ENCODE measurements at regions not wholly inside any gene's neighbourhood (a gene's known extent, or its start where the extent isn't known, plus 50 kb on each side); places are given as distances from the start of the nearest gene placed in this dataset.

GRCh38 chr1:5578690-5579089 lies 413.5 kb downstream of the NPHP4 start:
- Histone ChIP-seq H3K4me1 (ENCODE audit: insufficient read depth, low read length) (no peaks in the 10 kb centered on the region), H2AFZ (ENCODE audit: low read depth, low read length) (no peak overlapping the region), H3K36me3 (ENCODE audit: insufficient read depth, low read length) (no peaks in the 10 kb centered on the region), H4K20me1 (ENCODE audit: insufficient read depth, low read length) (no peaks in the 10 kb centered on the region), H3K4me3 (ENCODE audit: low read depth in 1 of 2, low read length in 2 of 2) (no peak overlapping the region), H3K79me2 (ENCODE audit: insufficient read depth, low read length) (no peaks in the 10 kb centered on the region), H3K27me3 (ENCODE audit: insufficient read depth, low read length, poor library complexity) (no peaks in the 10 kb centered on the region), H3K9me3 (ENCODE audit: insufficient read depth, low read length, severe bottlenecking) (no peaks in the 10 kb centered on the region), H3K27ac (ENCODE audit: low read length) (no peak overlapping the region), H3K4me2 (ENCODE audit: insufficient read depth, low read length) (no peak overlapping the region), H3K9ac (ENCODE audit: low read depth, low read length) (no peak overlapping the region)
- ATAC-seq (ENCODE audit: insufficient read depth, low read depth) (no peak), DNase-seq (no peak)
- no peak for TF ChIP-seq EZH2 (IDR thresholded peaks at IDR 0.05; ENCODE audit: borderline replicate concordance, low read depth, low read length, severe bottlenecking)
- no peak for TF ChIP-seq CTCF (IDR thresholded peaks at IDR 0.05; ENCODE audit: borderline replicate concordance, extremely low read depth, low read length, poor library complexity, severe bottlenecking)

GRCh38 chr1:5577255-5578040 lies 414.8 kb downstream of the NPHP4 start:
- DNase-seq (no peak), ATAC-seq (ENCODE audit: insufficient read depth, low read depth) (no peak)
- no peaks in the 10 kb centered on the region for H3K9me3 ChIP-seq (ENCODE audit: insufficient read depth, low read length, severe bottlenecking)
- no peaks in the 10 kb centered on the region for H3K4me1 ChIP-seq (ENCODE audit: insufficient read depth, low read length)
- no peak overlapping the region for H3K4me2 ChIP-seq (ENCODE audit: insufficient read depth, low read length)
- no peak overlapping the region for H3K9ac ChIP-seq (ENCODE audit: low read depth, low read length)
- H3K27ac ChIP-seq (ENCODE audit: low read length), result no peak overlapping the region
- H2AFZ ChIP-seq (ENCODE audit: low read depth, low read length), result no peak overlapping the region
- TF ChIP-seq CTCF (IDR thresholded peaks at IDR 0.05; ENCODE audit: borderline replicate concordance, extremely low read depth, low read length, poor library complexity, severe bottlenecking) (no peak), EZH2 (IDR thresholded peaks at IDR 0.05; ENCODE audit: borderline replicate concordance, low read depth, low read length, severe bottlenecking) (no peak)
- no peaks in the 10 kb centered on the region for H3K27me3 ChIP-seq (ENCODE audit: insufficient read depth, low read length, poor library complexity)
- no peaks in the 10 kb centered on the region for H4K20me1 ChIP-seq (ENCODE audit: insufficient read depth, low read length)
- H3K36me3 ChIP-seq (ENCODE audit: insufficient read depth, low read length), result no peaks in the 10 kb centered on the region
- H3K4me3 ChIP-seq (ENCODE audit: low read depth in 1 of 2, low read length in 2 of 2), result no peak overlapping the region
- no peaks in the 10 kb centered on the region for H3K79me2 ChIP-seq (ENCODE audit: insufficient read depth, low read length)

- H3K4me3 ChIP-seq (ENCODE audit: low read depth in 1 of 2, low read length in 2 of 2), result no peak overlapping the region
- ATAC-seq (ENCODE audit: insufficient read depth, low read depth) (no peak), DNase-seq (no peak)
- no peaks in the 10 kb centered on the region for H4K20me1 ChIP-seq (ENCODE audit: insufficient read depth, low read length)
- H3K9ac ChIP-seq (ENCODE audit: low read depth, low read length), result no peak overlapping the region
- H3K4me2 ChIP-seq (ENCODE audit: insufficient read depth, low read length), result no peak overlapping the region
- H3K27ac ChIP-seq (ENCODE audit: low read length), result no peak overlapping the region
- H3K4me1 ChIP-seq (ENCODE audit: insufficient read depth, low read length), result no peaks in the 10 kb centered on the region
- H3K27me3 ChIP-seq (ENCODE audit: insufficient read depth, low read length, poor library complexity), result no peaks in the 10 kb centered on the region
- H3K36me3 ChIP-seq (ENCODE audit: insufficient read depth, low read length), result no peaks in the 10 kb centered on the region
- TF ChIP-seq CTCF (IDR thresholded peaks at IDR 0.05; ENCODE audit: borderline replicate concordance, extremely low read depth, low read length, poor library complexity, severe bottlenecking), result no peak
- no peak for TF ChIP-seq EZH2 (IDR thresholded peaks at IDR 0.05; ENCODE audit: borderline replicate concordance, low read depth, low read length, severe bottlenecking)
- H2AFZ ChIP-seq (ENCODE audit: low read depth, low read length), result no peak overlapping the region
- no peaks in the 10 kb centered on the region for H3K9me3 ChIP-seq (ENCODE audit: insufficient read depth, low read length, severe bottlenecking)
- H3K79me2 ChIP-seq (ENCODE audit: insufficient read depth, low read length), result no peaks in the 10 kb centered on the region
These were observed 415.6 kb downstream of the NPHP4 start for GRCh38 chr1:5576673-5577065.
